Lower lobe of right lung (tissue), 2 donors: ENCODE measurements at regions not wholly inside any gene's neighbourhood (a gene's known extent, or its start where the extent isn't known, plus 50 kb on each side); places are given as distances from the start of the nearest gene placed in this dataset.
A peak's percentile ranks its signal among the peaks of the same experiment; 100 is the strongest.

Experiments
- ATAC-seq, 2 donors: fragments of 200-7000 bp; cut with Tn5 transposase; one replicate each; pipeline ENCODE4 v1.9.1; 2020 to 2022; ENCODE audit warnings: mild to moderate bottlenecking in 2 of 2, moderate library complexity in 2 of 2
- DNase-seq: peaks from one replicate; pipeline ENCODE4 v3.0.0-alpha.2; 2020
- H3K27ac ChIP-seq: fragments of 200-600 bp; one replicate; pipeline ENCODE4 v1.8.0; 2022
- H3K27me3 ChIP-seq: fragments of 200-600 bp; one replicate; pipeline ENCODE4 v1.8.0; 2022; ENCODE audit warnings: low read depth
- H3K36me3 ChIP-seq: fragments of 200-600 bp; one replicate; pipeline ENCODE4 v1.8.0; 2022; ENCODE audit warnings: mild to moderate bottlenecking
- H3K4me1 ChIP-seq: fragments of 200-600 bp; one replicate; pipeline ENCODE4 v1.8.0; 2022
- H3K4me3 ChIP-seq: fragments of 200-600 bp; one replicate; pipeline ENCODE4 v1.8.0; 2022; ENCODE audit warnings: mild to moderate bottlenecking
- H3K9me3 ChIP-seq: fragments of 200-600 bp; one replicate; pipeline ENCODE4 v1.8.0; 2022
- intact Hi-C: fragments of 100-400 bp; cut with DNase I; formaldehyde crosslinking; loops from one replicate; pipeline ENCODE4 v1.11.0; 2022
- TF ChIP-seq, protein P1 (sequence below): fragments of 200-600 bp; IDR thresholded peaks from one replicate; pipeline ENCODE4 v1.8.0; 2022; ENCODE audit warnings: antibody characterized with exemption, mild to moderate bottlenecking
- donor health status: DM: no; HTN: yes; CAD: no; lungs with severe emphysema.

DNA sequence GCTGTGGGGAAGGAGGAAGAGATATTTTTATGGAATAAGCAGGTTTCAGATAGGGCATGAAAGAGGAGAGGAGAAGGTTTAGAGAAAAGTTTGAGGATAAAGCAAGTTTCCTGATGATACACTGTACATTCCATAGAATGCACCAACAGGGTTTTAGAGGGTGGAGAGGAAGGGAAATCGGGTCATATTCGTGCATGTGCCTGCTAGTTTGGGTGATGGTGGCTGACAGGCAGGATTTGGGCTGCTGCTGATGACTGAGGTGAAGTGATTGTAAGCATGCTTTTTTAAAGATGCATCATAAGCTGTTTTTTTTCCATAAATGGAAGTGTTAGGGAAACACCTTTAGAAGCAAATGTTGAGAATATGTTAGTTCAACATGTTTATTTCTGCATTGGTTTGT is 68.8 kb downstream of the PMAIP1 start:
- DNase-seq (no peak), ATAC-seq (no peak)
- Histone ChIP-seq H3K4me3 (no peak overlapping the region), H3K27me3 (peaks cover 18% of the 10 kb centered on the region), H3K9me3 (no peaks in the 10 kb centered on the region), H3K27ac (no peak overlapping the region), H3K36me3 (no peaks in the 10 kb centered on the region), H3K4me1 (no peaks in the 10 kb centered on the region)
- TF ChIP-seq, protein P1, sequence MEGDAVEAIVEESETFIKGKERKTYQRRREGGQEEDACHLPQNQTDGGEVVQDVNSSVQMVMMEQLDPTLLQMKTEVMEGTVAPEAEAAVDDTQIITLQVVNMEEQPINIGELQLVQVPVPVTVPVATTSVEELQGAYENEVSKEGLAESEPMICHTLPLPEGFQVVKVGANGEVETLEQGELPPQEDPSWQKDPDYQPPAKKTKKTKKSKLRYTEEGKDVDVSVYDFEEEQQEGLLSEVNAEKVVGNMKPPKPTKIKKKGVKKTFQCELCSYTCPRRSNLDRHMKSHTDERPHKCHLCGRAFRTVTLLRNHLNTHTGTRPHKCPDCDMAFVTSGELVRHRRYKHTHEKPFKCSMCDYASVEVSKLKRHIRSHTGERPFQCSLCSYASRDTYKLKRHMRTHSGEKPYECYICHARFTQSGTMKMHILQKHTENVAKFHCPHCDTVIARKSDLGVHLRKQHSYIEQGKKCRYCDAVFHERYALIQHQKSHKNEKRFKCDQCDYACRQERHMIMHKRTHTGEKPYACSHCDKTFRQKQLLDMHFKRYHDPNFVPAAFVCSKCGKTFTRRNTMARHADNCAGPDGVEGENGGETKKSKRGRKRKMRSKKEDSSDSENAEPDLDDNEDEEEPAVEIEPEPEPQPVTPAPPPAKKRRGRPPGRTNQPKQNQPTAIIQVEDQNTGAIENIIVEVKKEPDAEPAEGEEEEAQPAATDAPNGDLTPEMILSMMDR: no peak
- intact Hi-C loops: no loop called here

DNA sequence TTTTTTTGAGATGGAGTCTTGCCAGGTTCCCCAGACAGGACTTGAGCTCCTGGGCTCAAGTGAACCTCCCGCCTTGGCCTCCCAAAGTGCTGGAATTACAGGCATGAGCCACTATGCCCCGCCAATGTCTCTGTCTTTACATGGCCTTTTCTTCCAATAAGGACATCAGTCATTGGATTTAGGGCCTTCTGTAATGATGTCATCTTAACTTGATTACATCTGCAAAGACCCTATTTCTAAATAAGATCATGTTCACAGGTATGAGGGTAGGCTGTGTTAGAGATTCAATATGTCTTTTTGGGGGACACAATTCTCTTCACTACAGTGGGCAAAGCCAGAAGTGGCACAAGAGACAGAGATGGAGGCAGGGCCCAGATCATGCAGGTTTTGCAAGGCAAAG is 68.1 kb downstream of the PMAIP1 start:
- no peak overlapping the region for H3K27ac ChIP-seq
- H3K27me3 ChIP-seq: peaks cover 18% of the 10 kb centered on the region
- DNase-seq (no peak), ATAC-seq (no peak)
- no peaks in the 10 kb centered on the region for H3K36me3 ChIP-seq
- intact Hi-C loops: no loop called here
- H3K4me1 ChIP-seq: no peaks in the 10 kb centered on the region
- TF ChIP-seq, protein P1: no peak
- H3K4me3 ChIP-seq: no peak overlapping the region
- H3K9me3 ChIP-seq: no peaks in the 10 kb centered on the region

DNA sequence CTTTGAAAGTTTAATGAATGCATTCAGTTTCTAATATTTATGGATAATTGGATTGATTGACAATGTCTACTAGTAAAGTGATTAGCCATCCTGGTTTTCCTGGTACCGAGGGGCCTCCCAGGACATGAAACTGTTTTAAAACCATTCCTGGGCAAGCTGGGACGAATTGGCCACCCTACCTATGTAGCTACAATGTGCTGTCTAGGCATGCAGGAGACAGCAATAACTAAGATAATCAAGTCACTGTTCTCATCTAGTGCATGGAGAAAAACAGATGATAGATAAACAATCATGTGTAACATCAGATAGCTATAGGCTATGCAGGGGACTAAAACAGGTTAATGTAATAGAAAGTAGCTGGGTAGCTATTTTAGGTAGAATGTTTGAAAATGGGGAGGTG is 67.1 kb downstream of the PMAIP1 start:
- peaks cover 18% of the 10 kb centered on the region for H3K27me3 ChIP-seq
- H3K27ac ChIP-seq: no peak overlapping the region
- TF ChIP-seq, protein P1: no peak
- no peaks in the 10 kb centered on the region for H3K4me1 ChIP-seq
- no peak for ATAC-seq
- H3K4me3 ChIP-seq: no peak overlapping the region
- H3K36me3 ChIP-seq: no peaks in the 10 kb centered on the region
- intact Hi-C loops: no loop called here
- no peak for DNase-seq
- no peaks in the 10 kb centered on the region for H3K9me3 ChIP-seq

GRCh38 chr18:59963229-59963628 is 63.4 kb downstream of the PMAIP1 start:
- DNase-seq (no peak), ATAC-seq (no peak)
- intact Hi-C loops: no loop called here
- Histone ChIP-seq H3K4me1 (no peaks in the 10 kb centered on the region), H3K9me3 (no peaks in the 10 kb centered on the region), H3K27me3 (peaks cover 6% of the 10 kb centered on the region), H3K4me3 (no peak overlapping the region), H3K36me3 (no peaks in the 10 kb centered on the region), H3K27ac (no peak overlapping the region)
- TF ChIP-seq, protein P1: no peak

- TF ChIP-seq, protein P1: no peak
- Histone ChIP-seq H3K27me3 (no peaks in the 10 kb centered on the region), H3K27ac (no peak overlapping the region), H3K4me1 (no peaks in the 10 kb centered on the region), H3K36me3 (no peaks in the 10 kb centered on the region), H3K9me3 (no peaks in the 10 kb centered on the region), H3K4me3 (no peak overlapping the region)
- intact Hi-C loops: no loop called here
- no peak for DNase-seq
- ATAC-seq: peak; percentile 27 to 61
Measured at GRCh38 chr18:59961070-59961469, 61.3 kb downstream of the PMAIP1 start.

- Histone ChIP-seq H3K27me3 (no peaks in the 10 kb centered on the region), H3K27ac (no peak overlapping the region), H3K36me3 (no peaks in the 10 kb centered on the region), H3K9me3 (no peaks in the 10 kb centered on the region), H3K4me3 (no peak overlapping the region), H3K4me1 (no peaks in the 10 kb centered on the region)
- DNase-seq (no peak), ATAC-seq (no peak)
- intact Hi-C loops: no loop called here
- TF ChIP-seq, protein P1: no peak
Measured at GRCh38 chr18:59960272-59960671, 60.5 kb downstream of the PMAIP1 start.
